NCI-H345 treated with DMSO at 0.1 percent for 48 hours (cell line): ENCODE measurements at regions not wholly inside any gene's neighbourhood (a gene's known extent, or its start where the extent isn't known, plus 50 kb on each side); places are given as distances from the start of the nearest gene placed in this dataset.

ENCODE experiments used
- DNase-seq: peaks from one replicate; lab custom pipeline; 2025; ENCODE audit not compliant: unreplicated experiment; lab: John Stamatoyannopoulos, UW

DNA sequence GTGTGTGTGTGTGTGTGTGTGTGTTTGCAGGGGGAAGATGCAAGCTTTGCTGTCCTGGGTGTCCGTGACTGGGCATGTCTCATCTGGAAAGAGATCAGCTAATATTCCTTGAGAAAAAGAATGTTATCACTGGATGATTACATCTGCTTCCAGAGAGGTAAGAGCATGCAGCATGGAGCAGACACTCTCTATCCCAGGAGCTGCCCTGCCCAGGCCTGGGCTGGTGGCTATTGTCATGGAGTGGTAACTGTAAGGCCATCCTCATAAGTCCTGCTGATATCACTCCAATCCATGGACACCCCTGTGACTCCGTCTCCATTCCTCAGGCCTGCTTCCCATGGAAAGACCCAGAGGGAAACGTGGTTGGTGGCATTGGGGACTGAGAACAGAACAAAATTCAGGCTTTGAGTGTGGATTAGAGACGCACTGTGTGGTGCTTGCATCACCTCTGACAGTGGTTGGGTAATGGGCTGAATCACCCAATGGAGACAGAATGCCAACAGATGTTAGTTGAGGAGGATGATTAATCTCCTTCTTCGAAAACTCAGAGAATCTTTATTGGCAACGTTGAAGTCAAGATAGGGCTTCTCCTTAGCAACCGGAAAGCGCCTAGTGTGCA, 52.0 kb upstream of the KCNIP1 start:
- DNase-seq: no peak

DNA sequence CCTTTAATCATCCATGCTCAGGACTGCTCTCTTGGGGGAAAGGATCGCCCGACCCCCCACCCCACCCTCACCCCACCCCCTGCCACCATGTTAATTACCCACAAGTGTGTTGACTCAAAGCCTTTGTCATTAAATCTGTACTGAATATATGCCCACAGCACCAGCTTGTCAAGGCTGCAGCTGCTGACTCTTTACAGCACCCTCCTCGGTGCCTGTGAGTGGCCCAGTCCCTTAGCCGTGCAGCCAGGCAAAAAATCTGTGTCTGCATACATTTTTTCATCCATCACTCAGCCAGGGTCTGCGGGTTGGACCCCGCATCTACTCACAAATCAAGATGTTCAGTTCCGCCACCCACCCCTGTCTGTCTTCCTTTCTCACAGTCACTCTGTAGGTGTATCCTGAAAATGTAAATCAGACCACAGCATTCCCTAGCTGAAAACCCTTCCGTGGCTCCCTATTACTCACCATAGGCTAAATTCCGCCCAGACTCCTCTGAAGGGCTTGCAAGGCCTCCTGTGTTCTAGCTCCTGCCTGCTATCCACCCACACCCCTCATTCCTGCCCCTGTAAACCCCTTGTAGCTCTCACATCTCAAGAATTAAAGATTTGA, 53.7 kb upstream of the KCNIP1 start:
- DNase-seq: no peak

DNA sequence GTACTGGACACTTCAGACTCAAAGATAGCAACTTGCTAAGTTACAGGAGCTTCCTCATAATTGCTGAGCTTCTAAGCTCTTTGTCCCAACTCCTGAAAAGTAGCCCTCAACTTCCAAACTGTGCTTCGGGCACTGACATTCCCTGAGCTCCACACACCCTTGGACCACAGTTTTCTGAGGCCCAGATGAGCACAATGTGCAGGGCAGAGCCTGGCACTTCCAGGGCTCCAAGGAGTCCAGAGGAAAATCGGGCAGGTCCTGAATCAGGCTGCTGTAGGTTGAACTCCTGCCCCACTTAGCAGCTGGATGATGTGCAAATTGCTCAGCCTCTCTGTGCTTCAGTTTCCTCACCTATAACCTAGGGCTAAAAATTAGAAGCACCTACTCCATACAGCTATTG, 54.6 kb upstream of the KCNIP1 start:
- no peak for DNase-seq

DNA sequence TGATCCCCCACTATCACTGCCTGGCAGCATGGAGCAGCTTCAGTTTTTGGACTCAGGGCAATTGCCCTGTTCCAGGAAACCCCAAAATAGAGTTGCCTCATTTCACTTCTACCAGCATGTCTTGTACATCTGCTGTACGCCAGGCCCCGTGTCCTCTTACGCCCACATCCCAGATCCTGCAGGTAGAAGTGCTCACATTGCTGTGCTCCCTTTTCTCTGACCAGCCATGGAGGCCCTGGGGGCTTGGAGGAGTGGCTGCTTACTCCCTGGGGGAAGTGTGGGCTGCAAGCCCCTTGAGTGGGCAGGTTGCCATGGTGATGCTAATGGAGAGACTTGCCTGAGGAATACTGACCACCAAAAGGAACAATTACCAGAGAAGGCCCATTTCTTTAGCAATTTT, 55.6 kb upstream of the KCNIP1 start:
- DNase-seq: no peak

DNA sequence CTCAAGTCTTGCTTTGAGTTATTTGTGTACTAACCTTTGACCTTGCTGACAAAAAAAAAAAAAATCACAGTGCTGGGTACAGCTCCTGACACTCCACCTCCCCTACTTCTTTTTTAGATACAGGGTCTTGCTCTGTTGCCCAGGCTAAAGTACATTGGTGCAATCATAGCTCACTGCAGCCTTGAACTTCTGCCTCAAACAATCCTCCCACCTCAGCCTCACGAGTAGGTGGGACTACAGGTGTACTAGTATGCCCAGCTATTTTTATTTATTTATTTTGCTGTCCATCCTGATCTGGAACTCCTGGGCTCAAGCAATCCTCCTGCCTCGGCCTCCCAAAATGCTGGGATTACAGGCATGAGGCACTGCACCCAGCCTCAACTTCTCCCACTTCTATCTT, 57.2 kb upstream of the KCNMB1 start:
- no peak for DNase-seq

DNA sequence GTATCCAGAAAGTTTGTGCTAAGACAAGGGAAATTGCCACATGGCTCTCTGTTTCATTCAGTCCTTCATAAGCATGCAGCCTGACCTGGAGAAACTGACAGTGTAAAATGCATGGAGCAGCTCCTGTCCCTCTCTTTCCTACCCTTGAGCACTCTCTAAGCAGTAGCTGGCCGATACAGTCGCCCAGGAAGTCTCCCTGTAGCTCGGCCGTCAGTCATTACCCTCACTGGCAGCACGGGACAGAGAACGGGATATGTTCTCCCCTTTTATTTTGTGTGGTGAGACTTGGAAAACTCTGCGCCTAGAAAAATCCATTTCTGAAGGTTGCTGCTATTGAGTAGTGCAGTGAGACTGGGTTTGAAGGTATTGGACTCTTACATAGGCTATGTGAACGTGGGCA, 56.8 kb upstream of the KCNMB1 start:
- DNase-seq: no peak

DNA sequence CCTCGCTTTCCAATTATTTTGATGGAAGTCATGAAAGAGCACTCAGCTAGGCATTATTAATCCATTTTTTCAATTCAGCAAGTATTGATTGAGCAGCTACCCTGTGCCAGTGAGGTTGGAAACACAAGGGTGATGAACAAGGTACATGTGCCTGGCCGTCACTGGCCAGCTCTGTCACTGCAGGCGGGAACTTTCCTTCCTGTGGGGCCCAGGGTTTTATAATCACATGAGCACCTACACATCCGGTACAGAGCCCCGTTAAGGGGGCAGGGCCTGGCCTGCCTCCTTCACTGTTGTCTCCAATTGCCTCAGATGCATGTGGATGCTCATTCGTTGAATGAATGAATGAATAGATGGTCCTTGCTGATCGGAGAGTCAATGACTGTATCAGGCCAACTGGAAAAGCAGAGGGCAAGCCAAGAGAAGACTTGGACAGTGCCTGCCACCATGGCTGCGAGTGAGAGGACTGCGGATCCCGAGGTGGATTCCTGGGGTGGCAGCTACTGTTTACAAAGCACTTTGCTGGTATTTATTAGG, 55.9 kb upstream of the KCNMB1 start:
- no peak for DNase-seq

DNA sequence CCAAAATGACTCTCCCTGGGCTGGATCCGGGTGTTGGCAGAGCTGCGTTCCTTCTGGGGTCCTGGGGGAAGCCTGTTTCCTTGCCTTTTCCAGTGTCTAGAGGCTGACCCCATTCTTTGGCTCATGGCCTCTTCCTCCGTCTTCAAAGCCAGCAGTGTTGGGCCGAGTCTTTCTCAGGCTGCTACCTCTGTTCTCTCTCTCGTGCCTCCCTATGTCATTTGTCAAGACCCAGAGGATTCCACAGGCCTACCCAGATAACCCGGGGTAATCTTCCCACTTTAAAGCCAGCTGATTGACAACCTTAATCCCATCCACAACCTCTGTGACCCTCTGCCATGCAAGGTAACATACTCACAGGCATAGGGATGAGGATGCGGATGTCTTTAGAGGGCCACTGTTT, 55.0 kb upstream of the KCNMB1 start:
- DNase-seq: no peak

DNA sequence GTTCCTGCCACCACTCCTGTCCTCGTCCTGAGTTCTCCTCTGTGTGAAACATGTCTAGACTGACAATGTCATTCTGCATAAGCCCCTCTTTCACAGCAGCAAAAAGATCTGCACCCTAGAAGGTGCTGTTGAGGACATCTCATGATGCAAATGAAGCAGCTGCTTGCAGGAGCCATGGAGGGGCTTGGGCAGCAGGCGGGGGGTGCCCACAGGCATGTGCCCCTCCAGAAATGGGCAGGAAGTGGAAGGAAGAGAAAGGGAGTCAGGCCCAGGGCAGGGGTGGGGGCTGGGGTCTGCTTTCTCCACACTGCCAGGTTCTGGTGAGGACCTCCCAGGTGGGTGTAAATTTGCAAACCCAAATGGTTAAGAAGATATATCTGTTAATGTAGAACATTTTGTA, 54.5 kb upstream of the KCNMB1 start:
- DNase-seq: no peak

DNA sequence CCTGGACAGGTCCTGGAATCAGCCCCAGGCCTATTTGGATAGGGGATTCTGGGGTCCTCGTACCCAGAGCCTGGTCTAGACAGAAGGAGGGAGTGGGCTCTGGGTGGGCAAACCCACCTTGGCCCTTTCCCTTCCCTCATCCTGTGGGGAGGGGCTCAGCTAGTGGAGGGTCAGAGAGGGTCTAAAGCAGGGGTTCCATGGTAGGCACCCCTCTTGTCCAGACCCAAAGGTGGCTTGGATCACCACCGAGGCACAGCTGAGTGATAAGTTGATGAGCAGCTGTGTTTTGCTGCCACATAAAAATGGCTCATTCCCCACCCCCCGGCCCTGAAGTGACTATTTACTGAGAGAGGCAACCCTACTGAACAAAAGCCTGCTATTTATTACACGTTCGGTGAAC, 53.8 kb upstream of the KCNMB1 start:
- no peak for DNase-seq

DNA sequence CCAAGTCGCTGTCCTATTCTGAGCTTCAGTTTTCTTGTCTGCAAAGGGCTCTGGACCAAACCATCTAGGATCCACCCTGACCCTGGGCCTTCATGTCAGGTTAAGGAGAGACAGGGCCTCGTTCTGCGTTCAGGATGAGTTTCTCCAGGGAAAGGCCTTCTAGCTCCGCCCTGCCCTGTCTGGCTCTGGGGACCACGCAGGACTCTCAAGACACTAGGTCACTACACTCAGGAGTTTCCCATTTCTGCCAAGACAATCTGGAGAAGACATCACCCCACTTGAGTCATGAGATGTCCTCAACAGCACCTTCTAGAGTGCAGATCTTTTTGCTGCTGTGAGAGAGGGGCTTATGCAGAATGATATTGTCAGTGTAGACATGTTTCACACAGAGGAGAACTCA, 53.2 kb upstream of the KCNMB1 start:
- no peak for DNase-seq

DNA sequence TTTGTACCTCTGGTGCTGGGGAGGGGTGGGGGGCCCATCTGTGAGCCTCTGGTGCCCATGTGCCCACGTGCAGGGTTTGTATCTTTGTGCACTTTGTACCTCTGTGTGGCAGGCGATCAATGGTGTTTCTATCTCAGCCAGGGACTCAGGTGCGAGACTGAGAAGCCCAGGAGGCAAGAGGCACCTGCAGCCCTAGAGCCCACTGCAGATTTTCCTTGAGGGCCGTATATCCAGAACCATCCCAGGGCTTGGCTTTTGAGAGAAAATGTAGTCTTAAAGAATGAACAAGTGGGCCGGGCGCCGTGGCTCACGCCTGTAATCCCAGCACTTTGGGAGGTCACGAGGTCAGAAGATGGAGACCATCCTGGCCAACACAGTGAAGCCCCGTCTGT, 52.2 kb upstream of the KCNMB1 start:
- no peak for DNase-seq

DNA sequence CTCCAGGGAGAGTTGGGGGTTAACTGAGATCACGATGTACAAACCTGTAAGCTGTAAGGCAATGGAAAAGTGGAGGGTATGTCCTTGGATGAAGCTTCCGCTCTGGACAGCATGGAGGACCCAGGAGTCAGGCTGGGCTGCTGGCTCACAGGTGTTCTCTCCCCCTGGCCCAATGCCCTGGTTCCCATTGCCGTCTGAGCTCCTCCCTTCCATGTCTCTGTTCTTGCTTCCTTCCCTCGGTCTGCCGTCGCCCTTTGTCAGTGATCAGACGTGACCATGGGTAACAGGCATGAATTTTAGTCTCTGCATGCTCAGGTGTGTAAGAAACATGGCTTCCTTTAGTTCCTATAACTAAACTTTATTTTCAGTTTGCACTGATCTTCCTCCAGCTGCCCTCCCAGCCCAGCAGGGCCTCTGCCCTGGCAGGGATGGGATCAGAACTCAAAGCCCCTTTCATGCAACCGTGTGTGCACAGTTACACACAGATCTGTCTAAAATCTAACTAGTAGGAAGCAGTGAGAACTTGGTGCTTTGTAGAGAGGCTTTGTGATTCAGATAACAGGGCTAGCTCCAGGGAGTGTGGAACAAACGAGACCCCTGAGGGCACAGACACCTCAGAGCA, 51.7 kb upstream of the KCNMB1 start:
- DNase-seq: no peak

DNA sequence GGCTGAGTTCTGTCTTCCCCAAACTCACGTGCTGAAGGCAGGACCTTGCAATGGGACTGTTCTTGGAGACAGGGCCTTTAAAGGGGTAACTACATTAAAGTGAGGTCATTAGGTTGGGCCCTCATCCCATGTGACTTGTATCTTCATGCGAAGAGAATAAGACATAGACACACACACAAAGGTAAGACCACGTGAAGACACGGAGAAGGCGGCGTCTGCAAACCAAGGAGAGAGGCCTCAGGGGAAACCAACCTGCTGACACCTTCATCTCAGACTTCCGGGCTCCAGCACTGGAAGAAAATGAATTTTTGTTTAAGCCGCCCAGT, 50.7 kb upstream of the KCNMB1 start:
- DNase-seq: no peak

DNA sequence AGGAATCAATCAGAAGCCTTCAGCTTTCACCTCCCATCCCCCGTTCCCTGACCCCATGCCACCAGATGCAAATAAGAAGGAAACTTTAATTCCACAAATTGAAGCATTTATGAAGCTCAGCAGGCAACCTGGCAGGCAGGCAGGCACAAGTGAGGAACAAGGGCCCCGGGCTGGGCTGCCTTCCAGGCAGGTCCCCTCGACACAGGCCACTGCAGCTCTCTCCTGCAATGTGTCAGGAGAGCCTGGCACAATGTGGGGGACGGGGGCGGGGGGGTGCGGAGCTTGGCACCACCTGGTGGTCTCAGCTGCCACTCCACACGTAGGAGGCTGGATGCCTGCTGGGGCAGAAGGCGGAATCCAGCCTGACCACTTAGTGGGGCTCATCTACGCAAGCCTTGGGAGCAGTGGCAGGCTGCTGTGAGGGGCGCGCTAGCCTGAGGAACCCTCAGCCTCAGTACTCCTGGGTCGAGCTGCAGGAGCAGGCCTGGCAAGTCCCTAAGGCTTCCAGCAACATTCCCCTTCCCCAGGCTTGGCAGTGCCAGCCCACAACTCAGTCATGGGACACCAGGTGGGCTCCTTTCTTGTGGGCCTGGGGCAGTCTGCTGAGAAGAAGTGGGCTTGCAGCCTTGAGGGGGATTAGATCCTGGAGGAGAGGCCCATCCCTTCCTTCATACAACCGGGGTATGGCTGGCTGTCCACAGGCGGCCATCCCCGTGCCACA, 50.2 kb upstream of the KCNMB1 start:
- DNase-seq: peak; percentile 25
